ENCODE measurements at regions not wholly inside any gene's neighbourhood (a gene's known extent, or its start where the extent isn't known, plus 50 kb on each side); places are given as distances from the start of the nearest gene placed in this dataset.

DNA sequence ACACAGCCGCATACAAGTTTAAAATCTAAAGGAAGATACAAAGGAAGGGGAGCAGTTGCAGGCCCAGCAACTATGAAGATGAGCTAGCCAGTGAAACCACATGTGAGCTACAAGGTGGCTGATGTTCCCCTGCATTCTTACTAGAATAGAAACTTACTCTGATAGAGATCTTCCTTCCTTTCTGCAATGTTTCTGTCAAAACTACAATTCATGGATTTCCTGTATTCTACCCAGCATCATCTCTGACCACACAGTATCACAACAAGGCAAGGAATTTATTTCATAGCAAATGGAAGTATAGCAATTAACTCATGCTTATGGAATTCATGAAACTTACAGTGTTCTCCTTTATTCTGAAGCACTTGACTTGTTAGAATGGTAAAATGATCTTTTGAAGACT is 68.7 kb upstream of the AASS start:
- TF ChIP-seq CTCF (conservative IDR thresholded peaks at IDR 0.05 in 1 of 2, IDR thresholded peaks at IDR 0.05 in 1 of 2; ENCODE audit: extremely low read depth in 1 of 2, insufficient read depth in 1 of 2, low read depth in 1 of 2, low read length in 2 of 2) (no peak), EZH2 (IDR thresholded peaks at IDR 0.05; ENCODE audit: borderline replicate concordance, low read length) (no peak)
